ENCODE measurements at regions not wholly inside any gene's neighbourhood (a gene's known extent, or its start where the extent isn't known, plus 50 kb on each side); places are given as distances from the start of the nearest gene placed in this dataset.

DNA sequence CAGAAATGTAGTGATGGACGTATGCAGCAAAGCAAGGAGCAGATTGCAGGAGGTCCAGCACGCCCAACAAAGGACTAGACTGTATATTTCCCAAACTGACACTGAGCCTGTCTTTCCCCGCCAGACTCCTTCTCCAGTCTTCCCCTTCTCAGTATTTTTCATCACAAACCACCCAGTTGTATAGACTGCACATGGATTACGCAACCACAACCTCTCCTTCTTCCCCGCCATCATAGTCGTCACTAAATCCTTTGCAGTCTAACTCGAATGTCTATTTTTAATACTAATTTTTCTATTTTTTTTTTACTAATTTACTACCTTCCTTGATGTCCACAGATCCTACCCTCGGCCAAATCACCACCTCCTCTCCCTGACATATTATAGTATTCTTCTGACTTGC is 105.4 kb downstream of the MTNR1A start:
- TF ChIP-seq, protein P1, sequence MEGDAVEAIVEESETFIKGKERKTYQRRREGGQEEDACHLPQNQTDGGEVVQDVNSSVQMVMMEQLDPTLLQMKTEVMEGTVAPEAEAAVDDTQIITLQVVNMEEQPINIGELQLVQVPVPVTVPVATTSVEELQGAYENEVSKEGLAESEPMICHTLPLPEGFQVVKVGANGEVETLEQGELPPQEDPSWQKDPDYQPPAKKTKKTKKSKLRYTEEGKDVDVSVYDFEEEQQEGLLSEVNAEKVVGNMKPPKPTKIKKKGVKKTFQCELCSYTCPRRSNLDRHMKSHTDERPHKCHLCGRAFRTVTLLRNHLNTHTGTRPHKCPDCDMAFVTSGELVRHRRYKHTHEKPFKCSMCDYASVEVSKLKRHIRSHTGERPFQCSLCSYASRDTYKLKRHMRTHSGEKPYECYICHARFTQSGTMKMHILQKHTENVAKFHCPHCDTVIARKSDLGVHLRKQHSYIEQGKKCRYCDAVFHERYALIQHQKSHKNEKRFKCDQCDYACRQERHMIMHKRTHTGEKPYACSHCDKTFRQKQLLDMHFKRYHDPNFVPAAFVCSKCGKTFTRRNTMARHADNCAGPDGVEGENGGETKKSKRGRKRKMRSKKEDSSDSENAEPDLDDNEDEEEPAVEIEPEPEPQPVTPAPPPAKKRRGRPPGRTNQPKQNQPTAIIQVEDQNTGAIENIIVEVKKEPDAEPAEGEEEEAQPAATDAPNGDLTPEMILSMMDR (IDR thresholded peaks at IDR 0.05): no peak
- TF ChIP-seq ZFX (IDR thresholded peaks at IDR 0.05; ENCODE audit: borderline replicate concordance): no peak
- H3K27ac ChIP-seq: no peak overlapping the region

GRCh38 chr4:186445040-186445439 is 110.3 kb downstream of the MTNR1A start:
- H3K27ac ChIP-seq: no peak overlapping the region
- no peak for TF ChIP-seq ZFX (IDR thresholded peaks at IDR 0.05; ENCODE audit: borderline replicate concordance)
- TF ChIP-seq, protein P1 (IDR thresholded peaks at IDR 0.05): no peak

- TF ChIP-seq, protein P1 (IDR thresholded peaks at IDR 0.05): no peak
- TF ChIP-seq ZFX (IDR thresholded peaks at IDR 0.05; ENCODE audit: borderline replicate concordance): no peak
- H3K27ac ChIP-seq: no peak overlapping the region
Measured at GRCh38 chr4:186441502-186441901, 113.9 kb downstream of the MTNR1A start.

GRCh38 chr4:186428481-186428880 is 126.9 kb downstream of the MTNR1A start:
- no peak overlapping the region for H3K27ac ChIP-seq
- TF ChIP-seq ZFX (IDR thresholded peaks at IDR 0.05; ENCODE audit: borderline replicate concordance): no peak
- TF ChIP-seq, protein P1 (IDR thresholded peaks at IDR 0.05): no peak

GRCh38 chr4:186424745-186425144 is 130.6 kb downstream of the MTNR1A start:
- no peak overlapping the region for H3K27ac ChIP-seq
- no peak for TF ChIP-seq ZFX (IDR thresholded peaks at IDR 0.05; ENCODE audit: borderline replicate concordance)
- TF ChIP-seq, protein P1 (IDR thresholded peaks at IDR 0.05): no peak

DNA sequence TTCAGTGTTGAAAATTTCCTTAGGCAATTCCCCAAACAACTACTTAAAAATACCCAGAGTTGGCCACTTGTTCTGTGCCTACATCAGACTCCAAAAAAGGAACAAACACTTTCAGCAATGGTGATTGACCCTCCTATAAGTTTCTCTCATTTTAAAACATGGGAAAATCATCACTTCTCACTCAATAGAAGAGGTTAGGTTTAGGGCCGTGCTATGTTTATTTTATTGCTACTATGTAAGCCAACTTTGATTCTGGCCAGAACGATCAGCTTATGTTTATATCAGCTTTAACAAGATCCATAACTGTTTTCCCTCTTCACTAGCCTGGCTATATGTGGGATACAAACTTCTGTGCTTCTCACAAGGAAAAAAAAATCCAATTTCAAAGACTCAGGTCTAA is 133.1 kb downstream of the MTNR1A start:
- TF ChIP-seq ZFX (IDR thresholded peaks at IDR 0.05; ENCODE audit: borderline replicate concordance): no peak
- TF ChIP-seq, protein P1 (IDR thresholded peaks at IDR 0.05): no peak
- no peak overlapping the region for H3K27ac ChIP-seq

DNA sequence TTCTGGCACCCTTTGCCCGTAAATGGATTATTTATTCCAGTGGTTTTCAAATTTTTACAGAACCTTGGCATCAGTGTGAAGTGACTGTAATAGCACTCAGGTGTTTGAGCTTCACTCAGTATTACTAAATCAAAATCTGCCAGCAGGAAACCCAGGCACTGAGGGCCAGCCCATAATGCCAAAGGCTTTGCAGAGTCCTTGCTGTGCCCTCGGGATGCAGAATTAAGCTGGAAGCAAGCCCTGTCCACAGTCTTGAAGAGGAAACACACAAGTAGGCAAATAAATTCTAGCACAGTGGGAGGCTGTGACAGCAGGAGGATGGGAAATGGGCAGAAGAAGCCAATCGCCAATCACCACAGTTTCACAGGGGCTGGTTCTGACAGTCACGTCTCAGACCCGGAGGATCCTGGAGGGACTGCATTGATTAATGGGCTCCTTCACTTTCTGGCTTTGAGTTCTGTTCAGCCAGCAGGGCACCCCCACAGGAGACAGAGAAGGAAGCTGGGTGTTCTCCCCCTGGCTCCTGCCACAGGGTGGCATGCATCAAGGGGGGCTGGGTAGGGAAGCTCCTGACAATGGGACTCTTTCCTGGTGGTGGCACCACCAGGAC is 138.8 kb downstream of the MTNR1A start:
- no peak for TF ChIP-seq ZFX (IDR thresholded peaks at IDR 0.05; ENCODE audit: borderline replicate concordance)
- TF ChIP-seq, protein P1 (IDR thresholded peaks at IDR 0.05): no peak
- H3K27ac ChIP-seq: no peak overlapping the region
